Stimulated activated CD4-positive, alpha-beta T cell treated with anti-CD3 and anti-CD28 coated beads, Interleukin-4, amount 100 ng/mL, for 4 hours (primary cell): ENCODE measurements at regions not wholly inside any gene's neighbourhood (a gene's known extent, or its start where the extent isn't known, plus 50 kb on each side); places are given as distances from the start of the nearest gene placed in this dataset.
A peak's percentile ranks its signal among the peaks of the same experiment; 100 is the strongest.

ENCODE experiments used
- DNase-seq, 2 experiments: peaks; one replicate each; pipeline ENCODE4 v3.0.0-alpha.2; 2020

GRCh38 chr5:68432682-68433081 lies 217.1 kb downstream of the PIK3R1 start:
- peak in 1 of 2 experiments; percentile 55 for DNase-seq

- DNase-seq = no peak
These were observed 218.0 kb downstream of the PIK3R1 start for GRCh38 chr5:68433526-68433922.

GRCh38 chr5:68433923-68434879 lies 218.6 kb downstream of the PIK3R1 start:
- peak; percentile 90 to 98 for DNase-seq

GRCh38 chr5:68435611-68436010 lies 220.1 kb downstream of the PIK3R1 start:
- no peak for DNase-seq

- DNase-seq = no peak
These were observed 221.3 kb downstream of the PIK3R1 start for GRCh38 chr5:68436686-68437520.

GRCh38 chr5:68438876-68439275 lies 223.3 kb downstream of the PIK3R1 start:
- no peak for DNase-seq

- no peak for DNase-seq
These were observed 224.7 kb downstream of the PIK3R1 start for GRCh38 chr5:68440245-68440644.

GRCh38 chr5:68440651-68441050 lies 225.1 kb downstream of the PIK3R1 start:
- no peak for DNase-seq

- DNase-seq = no peak
These were observed 225.9 kb downstream of the PIK3R1 start for GRCh38 chr5:68441309-68442073.

- DNase-seq = no peak
These were observed 227.5 kb downstream of the PIK3R1 start for GRCh38 chr5:68443091-68443490.

- DNase-seq = no peak
These were observed 228.5 kb downstream of the PIK3R1 start for GRCh38 chr5:68444048-68444447.

GRCh38 chr5:68444833-68445232 lies 229.3 kb downstream of the PIK3R1 start:
- DNase-seq = no peak

GRCh38 chr5:68445257-68446069 lies 229.9 kb downstream of the PIK3R1 start:
- DNase-seq = no peak

- no peak for DNase-seq
These were observed 230.5 kb downstream of the PIK3R1 start for GRCh38 chr5:68446070-68446357.

GRCh38 chr5:68446487-68446894 lies 230.9 kb downstream of the PIK3R1 start:
- no peak for DNase-seq

- DNase-seq = no peak
These were observed 231.8 kb downstream of the PIK3R1 start for GRCh38 chr5:68447136-68447929.

- no peak for DNase-seq
These were observed 233.8 kb downstream of the PIK3R1 start for GRCh38 chr5:68449380-68449779.

GRCh38 chr5:68450245-68450852 lies 234.8 kb downstream of the PIK3R1 start:
- DNase-seq = no peak

GRCh38 chr5:68452286-68452685 lies 236.7 kb downstream of the PIK3R1 start:
- no peak for DNase-seq

GRCh38 chr5:68454172-68454571 lies 238.6 kb downstream of the PIK3R1 start:
- DNase-seq = no peak

GRCh38 chr5:68454766-68455165 lies 239.2 kb downstream of the PIK3R1 start:
- DNase-seq = no peak
